DOHH2 (cell line): ENCODE measurements at regions not wholly inside any gene's neighbourhood (a gene's known extent, or its start where the extent isn't known, plus 50 kb on each side); places are given as distances from the start of the nearest gene placed in this dataset.

Experiments
- EZH2phosphoT487 ChIP-seq: fragments of 200-600 bp; sonication (generic); IDR thresholded peaks from 2 replicates; pipeline ENCODE4 v1.6.1; 2017; ENCODE audit warnings: borderline replicate concordance, mild to moderate bottlenecking, antibody characterized with exemption, low read length, moderate library complexity, mixed read lengths
- TF ChIP-seq, protein P1 (sequence below): fragments of 200-600 bp; sonication (generic); IDR thresholded peaks from one replicate; pipeline ENCODE4 v1.5.1; 2014; ENCODE audit warnings: antibody characterized with exemption, mild to moderate bottlenecking, low read depth, low read length; ENCODE audit not compliant: poor library complexity, severe bottlenecking

DNA sequence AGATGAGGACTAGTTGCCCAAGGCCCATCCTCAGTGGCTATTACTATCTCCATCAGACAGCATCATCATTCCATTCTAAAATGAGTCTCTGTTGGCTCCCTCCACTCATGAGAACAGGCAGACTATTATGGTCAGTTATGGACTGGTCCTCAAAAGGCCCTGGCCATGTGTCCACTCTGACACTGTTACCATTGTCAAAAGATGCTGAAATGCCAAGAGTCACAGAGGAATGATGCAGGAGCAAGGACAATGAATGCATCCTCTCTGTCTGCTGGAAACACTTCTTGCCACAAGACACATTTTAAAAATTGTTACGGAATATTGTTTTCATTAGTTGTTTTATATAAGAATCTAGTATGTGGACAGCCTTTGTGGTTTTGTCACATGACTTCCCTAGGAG, 53.3 kb upstream of the STT3B start:
- TF ChIP-seq, protein P1, sequence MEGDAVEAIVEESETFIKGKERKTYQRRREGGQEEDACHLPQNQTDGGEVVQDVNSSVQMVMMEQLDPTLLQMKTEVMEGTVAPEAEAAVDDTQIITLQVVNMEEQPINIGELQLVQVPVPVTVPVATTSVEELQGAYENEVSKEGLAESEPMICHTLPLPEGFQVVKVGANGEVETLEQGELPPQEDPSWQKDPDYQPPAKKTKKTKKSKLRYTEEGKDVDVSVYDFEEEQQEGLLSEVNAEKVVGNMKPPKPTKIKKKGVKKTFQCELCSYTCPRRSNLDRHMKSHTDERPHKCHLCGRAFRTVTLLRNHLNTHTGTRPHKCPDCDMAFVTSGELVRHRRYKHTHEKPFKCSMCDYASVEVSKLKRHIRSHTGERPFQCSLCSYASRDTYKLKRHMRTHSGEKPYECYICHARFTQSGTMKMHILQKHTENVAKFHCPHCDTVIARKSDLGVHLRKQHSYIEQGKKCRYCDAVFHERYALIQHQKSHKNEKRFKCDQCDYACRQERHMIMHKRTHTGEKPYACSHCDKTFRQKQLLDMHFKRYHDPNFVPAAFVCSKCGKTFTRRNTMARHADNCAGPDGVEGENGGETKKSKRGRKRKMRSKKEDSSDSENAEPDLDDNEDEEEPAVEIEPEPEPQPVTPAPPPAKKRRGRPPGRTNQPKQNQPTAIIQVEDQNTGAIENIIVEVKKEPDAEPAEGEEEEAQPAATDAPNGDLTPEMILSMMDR = no peak
- no peak for TF ChIP-seq EZH2phosphoT487
